Loucy (cell line): ENCODE measurements at regions not wholly inside any gene's neighbourhood (a gene's known extent, or its start where the extent isn't known, plus 50 kb on each side); places are given as distances from the start of the nearest gene placed in this dataset.

Experiments
- CTCF ChIP-seq: fragments of 200-600 bp; sonication (generic); conservative IDR thresholded peaks from 2 replicates; pipeline ENCODE4 v1.5.1; 2014; ENCODE audit warnings: mild to moderate bottlenecking, antibody characterized with exemption, low read length
- EZH2phosphoT487 ChIP-seq: fragments of 200-600 bp; IDR thresholded peaks from 2 replicates; pipeline ENCODE4 v1.6.1; 2018; ENCODE audit warnings: antibody characterized with exemption, mild to moderate bottlenecking, moderate library complexity, borderline replicate concordance

- TF ChIP-seq CTCF (no peak), EZH2phosphoT487 (no peak)
Observed at GRCh38 chr10:113426181-113426877, 126.5 kb upstream of the HABP2 start.
